ENCODE measurements at regions not wholly inside any gene's neighbourhood (a gene's known extent, or its start where the extent isn't known, plus 50 kb on each side); places are given as distances from the start of the nearest gene placed in this dataset.

DNA sequence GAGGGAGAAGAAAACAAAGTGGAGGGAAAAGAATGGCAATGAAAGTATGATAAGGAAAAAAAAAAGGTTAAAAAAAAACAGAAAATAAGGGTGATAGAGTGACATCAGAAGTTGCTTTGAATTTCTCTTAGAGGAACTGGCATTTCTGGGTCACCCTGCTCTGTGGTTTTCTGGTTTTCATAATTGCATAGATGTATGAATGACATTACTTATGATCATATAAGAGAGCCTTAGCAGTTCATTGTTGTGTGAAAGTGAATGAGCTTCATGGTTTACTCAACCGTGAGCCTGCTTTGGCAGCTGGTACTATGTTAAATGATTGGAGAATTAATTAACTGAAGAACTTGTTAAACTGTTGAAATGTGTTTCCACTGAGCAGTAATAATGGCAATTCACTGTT is 336.4 kb upstream of the FBXO33 start:
- no peak for DNase-seq

DNA sequence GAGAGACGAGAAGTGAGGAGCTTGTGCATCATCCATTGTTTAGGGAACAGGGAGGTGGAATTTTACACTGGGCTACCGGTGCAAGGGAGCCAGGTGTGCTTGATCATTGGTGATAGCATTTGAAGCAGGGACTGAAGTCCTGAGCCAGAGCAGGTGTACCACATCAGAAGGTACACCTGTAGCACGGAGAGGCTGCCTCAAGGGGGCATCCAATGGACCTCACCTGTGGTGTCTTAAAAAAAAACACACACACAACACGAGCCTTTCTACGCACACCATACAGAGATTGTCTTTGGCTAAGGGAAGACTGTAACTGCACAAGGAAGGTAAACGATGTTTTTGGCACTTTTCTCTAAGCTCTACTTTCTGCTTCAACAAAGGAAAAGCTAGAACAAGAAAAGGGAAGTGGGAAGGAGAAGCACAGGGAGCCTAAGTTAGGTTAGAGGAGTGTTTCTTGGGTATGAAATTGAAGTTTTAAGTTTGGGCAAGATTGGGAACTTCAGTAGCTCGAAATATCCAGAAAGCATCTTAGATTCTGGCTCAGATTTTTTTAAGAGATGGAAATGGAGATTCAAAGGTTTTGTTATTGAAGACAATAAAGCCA is 334.3 kb upstream of the FBXO33 start:
- no peak for DNase-seq

DNA sequence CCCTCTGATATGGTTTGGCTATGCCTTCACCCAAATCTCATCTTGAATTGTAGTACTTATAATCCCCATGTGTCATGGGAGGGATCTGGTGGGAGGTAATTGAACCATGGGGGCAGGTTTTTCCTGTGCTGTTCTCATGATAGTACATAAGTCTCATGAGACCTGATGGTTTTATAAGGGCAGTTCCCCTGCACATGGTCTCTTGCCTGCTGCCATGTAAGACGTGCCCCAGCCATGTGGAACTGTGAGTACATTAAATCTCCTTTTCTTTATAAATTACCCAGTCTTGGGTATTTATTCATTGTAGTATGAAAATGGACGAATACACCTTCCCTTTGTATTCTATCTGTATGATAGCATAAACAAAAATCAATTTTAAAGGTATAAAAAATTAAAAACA is 333.4 kb upstream of the FBXO33 start:
- no peak for DNase-seq

DNA sequence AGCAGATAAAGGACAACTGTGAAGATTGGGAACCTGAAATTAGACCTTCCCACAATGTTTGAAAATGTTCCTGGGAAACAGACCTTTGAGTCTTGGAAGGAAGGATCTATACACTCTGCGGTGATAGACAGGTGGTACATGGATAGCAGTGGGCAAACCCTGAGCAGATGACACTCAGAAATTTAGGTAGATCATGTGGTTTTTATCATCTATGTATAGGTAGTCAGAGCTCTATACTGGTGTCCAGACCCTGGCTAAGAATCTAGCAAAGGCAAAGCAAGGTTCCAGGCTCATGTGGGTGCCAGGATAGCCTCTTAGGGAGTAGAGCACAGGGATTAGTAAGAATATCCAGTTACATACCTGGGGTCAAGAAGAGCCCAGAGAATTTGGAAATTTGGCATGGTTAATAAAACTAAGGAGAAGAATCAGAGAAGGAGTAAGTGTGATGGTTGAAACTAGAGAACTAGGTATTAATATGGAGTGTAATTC is 331.2 kb upstream of the FBXO33 start:
- DNase-seq: no peak

DNA sequence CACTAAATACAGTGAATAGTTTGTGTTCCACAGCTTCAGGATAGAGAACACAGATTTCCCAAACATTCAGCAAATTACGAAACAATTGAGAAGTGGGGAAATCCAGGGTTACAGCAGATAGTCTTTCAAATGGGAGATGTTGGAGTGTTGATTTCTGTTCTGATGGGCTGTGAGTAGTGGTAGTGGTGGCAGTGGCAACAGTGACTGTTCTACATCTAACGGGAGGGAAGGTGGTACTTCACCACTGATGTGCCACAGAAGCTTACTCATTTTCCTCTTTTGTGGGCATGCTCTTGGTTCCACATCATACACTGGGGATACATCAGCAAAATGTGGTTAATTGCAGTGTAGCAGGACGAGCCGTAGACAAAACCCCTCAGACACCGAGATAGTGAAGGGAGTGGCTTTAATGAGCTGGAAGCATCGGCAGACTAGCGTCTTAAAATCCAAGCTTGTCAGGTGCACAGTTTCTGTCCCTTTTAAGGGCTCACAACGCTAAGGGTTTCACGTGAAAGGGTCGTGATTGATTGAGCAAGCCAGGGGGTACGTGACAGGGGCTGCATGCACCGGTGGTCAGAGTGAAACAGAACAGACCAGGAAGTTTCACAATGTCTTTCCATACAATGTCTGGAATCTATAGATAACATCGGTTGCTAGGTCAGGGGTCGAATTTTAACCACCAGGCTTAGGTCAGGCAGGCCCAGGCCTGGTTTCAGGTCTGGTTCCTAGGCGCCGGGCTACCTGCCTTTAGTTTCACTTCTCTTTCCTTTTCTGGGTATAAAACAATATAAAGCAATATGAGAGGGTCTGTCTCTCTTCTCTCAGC is 330.6 kb upstream of the FBXO33 start:
- no peak for DNase-seq

DNA sequence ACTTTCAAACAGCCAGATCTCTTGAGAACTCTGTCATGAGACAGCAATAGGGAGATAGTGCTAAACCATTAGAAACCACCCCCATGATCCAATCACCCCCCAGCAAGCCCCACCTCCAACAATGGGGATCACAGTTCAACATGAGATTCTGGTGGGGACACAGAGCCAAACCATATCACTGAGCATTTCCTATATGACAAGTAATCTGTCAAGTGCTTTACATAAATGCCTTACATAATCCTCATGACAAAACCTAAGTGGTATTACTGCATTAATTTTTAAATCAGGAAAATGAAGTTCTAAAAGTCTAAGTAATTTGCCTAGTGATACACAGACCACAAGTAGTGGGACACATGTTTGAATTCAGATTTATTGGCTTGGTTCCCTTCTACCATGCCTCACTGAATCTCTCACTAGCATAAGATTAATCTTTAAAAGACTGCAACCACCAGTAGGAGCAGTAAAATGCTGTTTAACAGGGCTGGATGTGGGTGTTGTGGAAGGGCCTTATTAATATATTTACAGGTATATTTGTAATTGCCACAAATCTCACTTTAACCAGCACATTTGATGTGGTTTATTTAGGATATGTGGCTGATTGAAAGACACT is 323.1 kb upstream of the FBXO33 start:
- no peak for DNase-seq

DNA sequence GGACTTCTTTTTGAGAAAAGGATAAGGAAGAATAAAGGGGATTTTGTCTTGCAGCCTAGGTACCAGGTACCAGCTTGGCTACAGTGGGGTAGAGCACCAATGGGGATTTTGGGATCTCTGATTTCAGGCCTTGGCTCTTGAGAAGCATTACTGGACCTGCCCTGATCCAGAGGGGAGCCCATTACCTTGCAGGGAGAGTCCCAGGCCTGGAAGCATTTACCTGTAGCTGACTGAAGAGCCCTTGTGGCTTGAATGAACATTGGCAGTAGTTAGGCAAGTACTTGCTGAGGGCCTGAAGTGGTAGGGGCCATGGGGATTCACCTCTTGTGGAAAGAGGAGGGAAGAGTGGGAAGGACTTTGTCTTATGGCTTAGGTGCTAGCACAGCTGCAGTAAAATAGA is 308.2 kb upstream of the FBXO33 start:
- DNase-seq: no peak

DNA sequence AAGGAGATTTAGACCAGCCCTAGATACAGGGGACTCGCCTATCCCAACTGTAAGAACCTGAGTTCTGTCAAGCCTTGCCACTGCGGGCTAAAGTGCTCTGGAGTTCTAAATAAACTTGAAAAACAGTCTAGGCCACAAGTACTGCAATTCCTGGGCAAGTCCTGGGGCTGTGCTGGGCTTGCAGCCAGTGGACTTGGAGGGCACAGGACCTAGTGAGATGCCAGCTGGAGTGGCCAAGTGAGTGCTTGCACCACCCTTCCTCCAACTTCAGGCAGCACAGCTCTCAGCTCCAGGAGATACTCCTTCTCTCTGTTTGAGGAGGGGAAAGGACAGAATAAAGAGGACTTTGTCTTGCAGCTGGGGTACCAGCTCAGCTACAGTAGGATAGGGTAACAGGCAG is 307.6 kb upstream of the FBXO33 start:
- DNase-seq: no peak

DNA sequence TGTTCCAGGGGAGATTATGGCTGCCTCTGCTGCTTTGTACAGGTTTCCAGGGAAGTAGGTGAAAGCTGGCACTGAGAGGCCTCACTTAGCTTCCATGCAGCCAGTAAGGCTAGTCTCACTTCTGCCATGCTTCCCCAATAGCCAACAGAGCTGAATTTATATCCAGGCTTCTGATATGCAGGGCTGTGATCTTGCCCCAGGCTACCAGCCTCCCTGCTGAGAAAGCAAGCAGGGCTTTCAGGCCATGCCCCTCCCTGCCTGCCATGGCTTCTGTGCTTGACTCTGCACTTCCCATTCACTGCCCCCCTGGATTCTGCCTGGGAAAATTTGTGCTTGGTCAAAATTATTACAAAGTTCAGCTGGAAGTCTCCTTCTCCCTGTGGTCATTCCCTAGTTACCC is 302.1 kb upstream of the FBXO33 start:
- DNase-seq: no peak

DNA sequence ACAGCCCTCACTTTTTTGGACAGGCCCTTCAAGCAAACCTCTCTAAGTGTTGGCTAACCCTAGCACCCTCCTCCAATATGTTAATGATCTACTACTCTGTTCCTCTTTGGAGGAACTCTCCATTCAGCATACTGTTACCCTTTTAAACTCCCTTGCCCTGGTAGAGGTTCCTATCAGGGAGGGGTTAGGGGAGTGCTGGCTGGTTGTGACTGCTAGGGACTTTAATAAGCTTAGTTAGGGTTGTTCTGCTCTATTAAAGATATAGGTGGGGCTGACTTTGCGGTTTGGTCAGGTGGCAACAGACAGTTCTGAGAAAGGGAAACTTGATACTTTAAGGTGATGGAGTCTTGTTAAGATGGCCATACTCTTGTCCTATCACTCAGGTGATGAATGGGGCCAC is 301.5 kb upstream of the FBXO33 start:
- DNase-seq: no peak

DNA sequence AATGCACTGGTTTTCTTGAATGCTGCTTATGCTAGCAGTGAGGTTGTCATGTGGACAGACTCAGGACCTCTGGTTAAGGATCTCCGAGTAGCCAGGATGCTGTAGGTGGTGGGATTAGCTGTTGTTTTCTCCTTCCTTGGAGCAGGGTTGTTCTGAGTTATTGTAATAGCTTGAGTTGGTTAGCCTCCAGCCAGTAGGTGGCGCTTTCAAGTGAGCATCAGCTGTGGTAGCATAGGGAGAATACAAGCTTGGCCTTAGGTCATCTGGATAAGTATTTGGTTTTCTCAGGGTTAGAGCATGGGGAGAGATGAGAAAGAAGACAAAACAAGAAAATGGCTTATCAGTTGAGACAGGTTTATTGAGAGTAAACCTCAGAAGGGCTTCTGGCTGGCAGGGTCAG is 299.7 kb upstream of the FBXO33 start:
- no peak for DNase-seq

DNA sequence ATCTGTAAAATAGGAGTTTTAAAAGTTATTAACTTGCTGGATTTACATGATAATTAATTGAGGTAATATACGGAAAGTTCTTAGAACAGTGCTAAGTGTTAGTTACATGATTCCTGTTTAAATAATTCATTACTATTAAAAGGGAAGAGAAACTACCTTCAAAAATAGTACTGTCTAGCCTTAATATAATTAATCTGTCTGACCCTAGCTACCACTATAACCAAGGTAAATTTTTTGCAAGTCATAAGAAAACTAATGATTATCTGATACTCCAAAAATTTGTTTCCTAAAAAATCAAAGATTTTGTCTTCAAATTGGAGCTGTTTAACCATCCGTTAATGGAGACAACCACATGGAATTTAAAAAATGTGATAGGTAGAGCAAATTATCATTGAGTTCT is 294.3 kb upstream of the FBXO33 start:
- DNase-seq: no peak

DNA sequence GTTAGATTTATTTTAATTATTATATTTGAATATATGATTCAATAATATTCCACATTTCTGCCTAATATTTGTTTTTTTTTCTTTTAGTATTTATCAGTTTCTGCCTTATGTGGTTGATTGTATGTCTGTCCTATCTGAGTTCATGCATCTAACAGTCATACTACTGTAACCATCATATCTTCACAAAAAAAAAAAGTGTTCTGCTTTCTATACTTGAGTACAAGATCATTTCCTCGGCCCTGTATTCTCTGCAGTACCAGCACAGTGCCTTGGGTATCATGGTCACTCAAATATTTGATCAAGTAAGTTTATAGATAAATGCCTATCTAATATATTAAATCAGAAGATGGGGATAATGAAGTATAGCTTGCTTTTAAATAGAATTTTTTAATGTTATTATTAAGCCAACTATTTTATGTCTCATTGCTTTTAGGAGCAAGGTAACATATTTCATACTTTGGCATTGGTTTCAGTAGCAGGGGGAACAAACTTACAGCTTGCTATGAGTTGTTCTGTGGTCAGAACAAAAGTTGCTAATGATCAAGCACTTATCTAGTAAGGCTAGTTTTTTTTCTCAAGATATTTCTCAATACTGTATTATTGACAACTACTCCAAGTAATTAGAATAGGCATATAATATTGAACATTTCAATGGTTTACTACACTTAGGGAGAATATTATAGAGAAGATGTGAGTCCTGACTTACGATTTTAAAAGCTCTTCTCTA is 290.5 kb upstream of the FBXO33 start:
- DNase-seq: no peak

DNA sequence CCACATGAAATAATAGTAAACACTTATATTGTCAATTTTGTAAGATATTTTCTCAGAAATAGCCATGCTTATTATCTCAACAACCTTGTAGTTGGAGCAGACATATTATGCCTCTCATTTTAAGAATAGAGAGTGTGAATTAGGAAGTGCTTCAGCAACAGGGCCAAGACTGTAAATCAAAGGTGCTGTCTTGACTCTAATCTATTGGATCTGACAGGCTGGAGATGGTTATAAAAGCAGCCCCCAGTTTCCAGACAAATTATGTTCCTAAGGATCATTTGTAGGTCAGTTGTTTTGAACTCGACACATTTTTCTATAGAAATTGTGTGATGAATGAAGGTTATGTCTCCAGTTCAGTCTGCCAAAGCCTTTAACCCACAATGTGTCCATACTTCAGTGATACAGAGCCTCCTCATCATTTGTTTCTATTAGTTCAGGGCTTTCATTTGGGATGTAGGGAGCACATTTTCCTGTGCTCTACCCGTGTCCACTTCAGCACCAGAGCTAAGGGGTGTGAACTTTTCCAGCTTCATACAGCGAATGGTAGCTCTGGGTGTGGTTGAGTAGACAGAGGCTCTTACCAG is 284.8 kb upstream of the FBXO33 start:
- DNase-seq: no peak

DNA sequence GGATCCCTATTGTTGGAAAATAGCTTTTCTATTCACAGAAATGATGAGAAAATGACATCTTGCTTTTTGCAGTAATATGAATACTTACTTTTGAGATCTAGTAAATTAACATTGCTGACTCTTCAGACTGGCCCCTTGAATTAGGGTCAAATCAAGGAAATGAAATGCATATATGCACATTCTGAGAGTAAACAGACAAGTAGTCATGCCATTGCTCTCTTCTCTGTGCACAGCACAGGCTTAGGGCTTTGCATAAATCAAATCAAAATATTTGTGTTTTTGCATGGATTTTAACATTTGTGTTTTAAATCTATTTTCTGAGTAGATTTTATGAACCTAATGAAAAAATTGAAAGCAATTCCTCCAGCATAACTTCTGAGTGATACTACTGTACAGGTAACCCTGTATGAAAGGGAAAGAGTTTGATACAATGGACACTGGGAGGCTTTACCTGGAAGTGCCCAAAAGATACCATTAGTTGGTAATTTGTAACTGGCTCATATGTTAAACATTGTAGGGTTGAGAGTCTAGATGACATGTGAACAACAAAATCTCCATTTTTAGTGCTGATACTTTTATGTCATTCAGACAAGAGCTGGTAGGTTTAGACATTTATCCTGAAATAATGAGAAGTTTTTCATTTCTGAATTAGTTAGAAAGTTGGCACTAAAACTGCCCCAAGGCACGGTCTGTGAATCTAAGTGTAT is 280.2 kb upstream of the FBXO33 start:
- no peak for DNase-seq

DNA sequence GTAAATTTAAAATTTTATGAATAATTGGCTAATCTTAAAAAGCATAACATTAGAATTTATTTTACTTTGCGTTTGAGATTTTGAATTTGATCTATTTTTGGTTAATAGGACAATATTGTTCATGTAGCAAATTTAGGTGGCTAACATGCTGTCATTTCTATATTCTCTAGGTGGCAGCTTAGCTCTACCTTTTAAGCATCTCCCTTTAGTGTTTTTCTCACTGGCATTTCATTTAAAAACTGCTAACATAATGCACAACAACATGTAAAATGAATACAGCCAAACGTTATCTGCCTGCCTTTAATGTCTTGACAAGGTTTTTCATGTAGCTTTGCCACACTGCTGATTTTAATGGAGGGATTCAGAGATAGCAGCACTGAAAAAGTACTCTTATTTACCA is 272.4 kb upstream of the FBXO33 start:
- DNase-seq: no peak

DNA sequence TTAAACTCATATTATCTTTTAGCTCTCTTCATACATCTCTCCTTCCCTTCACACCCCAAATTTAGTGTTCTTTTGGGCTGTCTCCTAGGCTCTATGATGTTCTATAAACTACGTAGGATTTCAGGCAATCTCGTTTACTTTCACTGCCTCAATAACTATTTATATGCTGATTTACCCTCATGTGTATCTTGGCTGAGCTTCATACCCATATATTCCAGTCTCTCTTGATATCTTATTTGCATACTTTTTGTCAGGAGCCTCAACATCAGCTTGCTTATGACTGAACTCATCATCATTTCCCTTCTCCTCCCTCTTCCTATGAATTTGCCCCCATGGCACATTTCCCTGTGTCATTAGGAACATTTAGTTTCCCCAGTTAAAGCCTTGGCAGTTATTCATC is 262.1 kb upstream of the FBXO33 start:
- no peak for DNase-seq

DNA sequence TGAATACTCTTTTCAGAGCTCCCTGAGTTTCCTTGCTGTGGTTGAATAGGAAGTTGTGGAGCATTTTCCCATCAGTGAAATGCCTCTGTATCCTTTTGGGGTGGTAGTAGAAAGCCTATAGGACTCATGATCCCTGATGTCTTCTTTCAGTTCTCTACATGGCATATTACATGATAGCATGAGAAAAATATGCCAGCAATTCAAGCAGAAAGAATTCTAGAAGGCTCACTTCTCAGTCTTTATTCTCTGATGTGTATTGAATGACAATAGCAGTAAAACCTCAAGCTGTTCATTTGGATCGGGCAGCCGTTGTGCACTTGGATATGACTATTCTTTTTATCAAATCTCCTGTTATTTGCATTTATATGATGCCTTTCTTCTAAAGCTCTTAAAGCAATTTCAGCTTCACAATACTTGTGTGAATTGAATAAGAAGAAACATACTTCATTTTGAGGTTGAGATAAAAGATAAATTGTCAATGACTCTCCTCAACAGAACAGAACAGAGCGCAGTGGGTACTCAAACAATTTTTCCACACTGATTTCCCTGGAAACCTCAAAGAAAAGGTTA is 251.5 kb upstream of the FBXO33 start:
- DNase-seq: no peak

DNA sequence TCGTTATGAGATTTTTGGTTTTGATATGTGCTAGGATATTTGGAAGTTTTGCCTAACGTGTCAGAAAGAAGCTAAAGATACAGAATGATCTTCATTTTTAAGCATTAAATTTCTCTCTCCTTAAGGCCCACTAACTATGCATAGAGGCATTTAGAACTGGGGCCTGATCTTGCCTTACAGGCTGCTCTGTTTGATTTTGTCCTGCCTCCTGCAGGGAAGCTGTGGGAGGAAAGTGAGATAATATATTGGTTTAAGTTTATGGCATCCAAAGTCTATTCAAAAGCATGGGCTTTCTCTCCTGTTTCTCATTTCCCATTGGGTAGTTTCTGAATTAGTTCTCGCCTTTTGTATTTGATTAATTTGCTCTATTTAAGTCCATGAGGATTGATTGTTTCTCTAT is 250.3 kb upstream of the FBXO33 start:
- no peak for DNase-seq

DNA sequence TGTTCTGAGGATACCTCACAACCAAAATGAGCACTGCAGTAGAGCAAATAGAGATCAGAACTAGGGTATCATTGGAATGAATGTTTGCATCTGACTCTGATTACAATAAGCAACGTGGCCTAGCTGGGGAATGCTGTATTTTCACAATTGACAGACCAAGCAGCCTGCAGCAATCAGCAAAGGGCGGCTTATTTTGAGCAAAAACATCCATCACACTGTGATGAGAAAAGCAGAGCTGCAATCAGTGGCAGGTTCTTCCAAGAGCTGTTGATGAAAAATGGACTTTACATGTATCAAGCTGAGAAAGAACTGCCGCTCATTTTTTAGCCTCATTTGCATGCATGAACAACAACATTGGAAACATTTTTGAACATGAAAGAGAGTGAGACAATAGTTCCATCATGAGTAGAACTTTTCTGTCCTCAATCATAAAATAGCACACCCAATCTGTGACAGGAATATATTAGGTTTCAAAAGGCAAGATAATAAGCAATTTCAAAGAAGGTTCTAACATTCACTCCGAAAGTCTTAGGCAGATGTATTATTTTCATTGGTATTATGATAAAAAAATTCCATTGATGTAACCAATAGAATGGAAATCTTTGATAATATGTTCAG is 249.7 kb upstream of the FBXO33 start:
- no peak for DNase-seq

DNA sequence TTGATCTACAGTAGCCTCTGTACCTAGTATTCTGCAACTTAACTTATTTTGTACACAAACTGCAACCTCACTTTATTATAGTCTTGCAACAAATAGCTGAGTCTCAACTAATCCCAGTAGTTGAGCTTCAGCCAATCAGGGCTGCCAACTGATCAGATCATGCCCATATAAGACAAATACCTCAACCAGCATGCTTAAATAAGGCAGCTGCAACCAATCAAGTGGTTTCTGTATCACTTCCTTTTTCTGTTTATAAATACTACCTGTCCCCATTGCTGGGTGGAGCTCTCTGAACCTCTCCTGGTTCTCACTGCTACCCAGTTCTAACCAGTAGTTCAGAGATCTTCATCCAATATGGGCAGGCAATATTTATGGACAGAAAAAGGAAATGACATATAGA is 248.5 kb upstream of the FBXO33 start:
- DNase-seq: no peak

Measured in right lung (tissue), 2 donors.